Lower lobe of right lung (tissue), 2 donors: ENCODE measurements at regions not wholly inside any gene's neighbourhood (a gene's known extent, or its start where the extent isn't known, plus 50 kb on each side); places are given as distances from the start of the nearest gene placed in this dataset.

ENCODE experiments used
- ATAC-seq, 2 donors: fragments of 200-7000 bp; cut with Tn5 transposase; one replicate each; pipeline ENCODE4 v1.9.1; 2020 to 2022; ENCODE audit warnings: mild to moderate bottlenecking in 2 of 2, moderate library complexity in 2 of 2
- DNase-seq: peaks from one replicate; pipeline ENCODE4 v3.0.0-alpha.2; 2020
- H3K27ac ChIP-seq: fragments of 200-600 bp; one replicate; pipeline ENCODE4 v1.8.0; 2022
- H3K27me3 ChIP-seq: fragments of 200-600 bp; one replicate; pipeline ENCODE4 v1.8.0; 2022; ENCODE audit warnings: low read depth
- H3K36me3 ChIP-seq: fragments of 200-600 bp; one replicate; pipeline ENCODE4 v1.8.0; 2022; ENCODE audit warnings: mild to moderate bottlenecking
- H3K4me1 ChIP-seq: fragments of 200-600 bp; one replicate; pipeline ENCODE4 v1.8.0; 2022
- H3K4me3 ChIP-seq: fragments of 200-600 bp; one replicate; pipeline ENCODE4 v1.8.0; 2022; ENCODE audit warnings: mild to moderate bottlenecking
- H3K9me3 ChIP-seq: fragments of 200-600 bp; one replicate; pipeline ENCODE4 v1.8.0; 2022
- CTCF ChIP-seq: fragments of 200-600 bp; IDR thresholded peaks from one replicate; pipeline ENCODE4 v1.8.0; 2022; ENCODE audit warnings: antibody characterized with exemption, mild to moderate bottlenecking
- intact Hi-C: fragments of 100-400 bp; cut with DNase I; formaldehyde crosslinking; loops from one replicate; pipeline ENCODE4 v1.11.0; 2022
- donor health status: DM: no; HTN: yes; CAD: no; lungs with severe emphysema.

GRCh38 chrX:20434986-20435385 lies 168.3 kb upstream of the RPS6KA3 start:
- Histone ChIP-seq H3K27me3 (no peaks in the 10 kb centered on the region), H3K4me1 (no peaks in the 10 kb centered on the region), H3K27ac (no peak overlapping the region), H3K36me3 (no peaks in the 10 kb centered on the region), H3K9me3 (no peaks in the 10 kb centered on the region), H3K4me3 (no peak overlapping the region)
- no peak for TF ChIP-seq CTCF
- DNase-seq (no peak), ATAC-seq (no peak)
- intact Hi-C loops, result no loop called here

- no peaks in the 10 kb centered on the region for H3K27me3 ChIP-seq
- ATAC-seq (no peak), DNase-seq (no peak)
- intact Hi-C loops, result no loop called here
- H3K36me3 ChIP-seq, result no peaks in the 10 kb centered on the region
- no peak overlapping the region for H3K27ac ChIP-seq
- no peak for TF ChIP-seq CTCF
- H3K9me3 ChIP-seq, result no peaks in the 10 kb centered on the region
- H3K4me1 ChIP-seq, result no peaks in the 10 kb centered on the region
- H3K4me3 ChIP-seq, result no peak overlapping the region
These were observed 166.7 kb upstream of the RPS6KA3 start for GRCh38 chrX:20433388-20433775.

GRCh38 chrX:20432746-20433387 lies 166.2 kb upstream of the RPS6KA3 start:
- Histone ChIP-seq H3K36me3 (no peaks in the 10 kb centered on the region), H3K4me3 (no peak overlapping the region), H3K9me3 (no peaks in the 10 kb centered on the region), H3K4me1 (no peaks in the 10 kb centered on the region), H3K27ac (no peak overlapping the region), H3K27me3 (no peaks in the 10 kb centered on the region)
- TF ChIP-seq CTCF, result no peak
- intact Hi-C loops, result no loop called here
- DNase-seq (no peak), ATAC-seq (no peak)

GRCh38 chrX:20432048-20432447 lies 165.3 kb upstream of the RPS6KA3 start:
- TF ChIP-seq CTCF, result no peak
- H3K4me1 ChIP-seq, result no peaks in the 10 kb centered on the region
- intact Hi-C loops, result no loop called here
- no peaks in the 10 kb centered on the region for H3K36me3 ChIP-seq
- H3K27me3 ChIP-seq, result no peaks in the 10 kb centered on the region
- no peak overlapping the region for H3K4me3 ChIP-seq
- ATAC-seq (no peak), DNase-seq (no peak)
- no peak overlapping the region for H3K27ac ChIP-seq
- H3K9me3 ChIP-seq, result no peaks in the 10 kb centered on the region

- Histone ChIP-seq H3K4me1 (no peaks in the 10 kb centered on the region), H3K36me3 (no peaks in the 10 kb centered on the region), H3K27me3 (no peaks in the 10 kb centered on the region), H3K9me3 (no peaks in the 10 kb centered on the region), H3K27ac (no peak overlapping the region), H3K4me3 (no peak overlapping the region)
- no peak for ATAC-seq
- intact Hi-C loops, result no loop called here
- DNase-seq, result no peak
- no peak for TF ChIP-seq CTCF
These were observed 164.8 kb upstream of the RPS6KA3 start for GRCh38 chrX:20431486-20431885.
